ENCODE measurements at regions not wholly inside any gene's neighbourhood (a gene's known extent, or its start where the extent isn't known, plus 50 kb on each side); places are given as distances from the start of the nearest gene placed in this dataset.
"Not testable (repeated sequence)": the region's sequence is repeated elsewhere in the genome, so short reads cannot be mapped to it uniquely, and the experiment has no call there.

DNA sequence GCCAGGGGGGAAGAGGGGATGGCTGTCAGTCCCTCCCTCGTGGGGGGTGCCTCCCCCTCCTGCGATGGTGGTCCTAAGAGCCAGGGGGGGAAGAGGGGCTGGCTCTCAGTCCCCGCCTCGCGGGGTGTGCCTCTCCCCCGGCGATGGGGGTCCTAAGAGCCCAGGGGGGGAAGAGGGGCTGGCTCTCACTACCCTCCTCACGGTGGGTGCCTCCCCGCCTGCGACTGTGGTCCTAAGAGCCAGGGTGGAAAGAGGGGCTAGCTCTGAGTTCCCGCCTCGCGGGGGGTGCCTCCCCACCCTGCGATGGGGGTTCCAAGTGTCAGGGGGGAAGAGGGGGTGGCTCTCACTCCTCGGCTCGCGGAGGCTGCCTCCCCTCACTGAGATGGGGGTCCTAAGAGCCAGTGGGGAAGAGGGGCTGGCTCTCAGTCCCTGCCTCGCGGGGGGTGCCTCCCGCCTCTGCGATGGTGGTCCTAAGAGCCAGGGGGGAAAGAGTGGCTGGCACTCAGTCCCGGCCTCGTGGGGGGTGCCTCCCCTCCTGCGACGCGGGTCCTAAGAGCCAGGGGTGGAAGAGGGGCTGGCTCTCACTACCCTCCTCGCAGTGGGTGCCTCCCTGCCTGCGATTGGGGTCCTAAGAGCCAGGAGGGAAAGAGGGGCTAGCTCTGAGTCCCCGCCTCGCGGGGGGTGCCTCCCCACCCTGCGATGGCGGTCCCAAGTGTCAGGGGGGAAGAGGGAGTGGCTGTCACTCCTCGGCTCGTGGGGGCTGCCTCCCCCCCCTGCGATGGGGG is 2325.6 kb upstream of the PCDH20 start:
- no peak for DNase-seq (ENCODE audit: low read depth)
- TF ChIP-seq, protein P1, sequence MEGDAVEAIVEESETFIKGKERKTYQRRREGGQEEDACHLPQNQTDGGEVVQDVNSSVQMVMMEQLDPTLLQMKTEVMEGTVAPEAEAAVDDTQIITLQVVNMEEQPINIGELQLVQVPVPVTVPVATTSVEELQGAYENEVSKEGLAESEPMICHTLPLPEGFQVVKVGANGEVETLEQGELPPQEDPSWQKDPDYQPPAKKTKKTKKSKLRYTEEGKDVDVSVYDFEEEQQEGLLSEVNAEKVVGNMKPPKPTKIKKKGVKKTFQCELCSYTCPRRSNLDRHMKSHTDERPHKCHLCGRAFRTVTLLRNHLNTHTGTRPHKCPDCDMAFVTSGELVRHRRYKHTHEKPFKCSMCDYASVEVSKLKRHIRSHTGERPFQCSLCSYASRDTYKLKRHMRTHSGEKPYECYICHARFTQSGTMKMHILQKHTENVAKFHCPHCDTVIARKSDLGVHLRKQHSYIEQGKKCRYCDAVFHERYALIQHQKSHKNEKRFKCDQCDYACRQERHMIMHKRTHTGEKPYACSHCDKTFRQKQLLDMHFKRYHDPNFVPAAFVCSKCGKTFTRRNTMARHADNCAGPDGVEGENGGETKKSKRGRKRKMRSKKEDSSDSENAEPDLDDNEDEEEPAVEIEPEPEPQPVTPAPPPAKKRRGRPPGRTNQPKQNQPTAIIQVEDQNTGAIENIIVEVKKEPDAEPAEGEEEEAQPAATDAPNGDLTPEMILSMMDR (IDR thresholded peaks at IDR 0.05; ENCODE audit: insufficient read depth, low read depth, low read length, missing control alignments), result no peak
- H3K4me3 ChIP-seq (ENCODE audit: low read length), result no peak overlapping the region

DNA sequence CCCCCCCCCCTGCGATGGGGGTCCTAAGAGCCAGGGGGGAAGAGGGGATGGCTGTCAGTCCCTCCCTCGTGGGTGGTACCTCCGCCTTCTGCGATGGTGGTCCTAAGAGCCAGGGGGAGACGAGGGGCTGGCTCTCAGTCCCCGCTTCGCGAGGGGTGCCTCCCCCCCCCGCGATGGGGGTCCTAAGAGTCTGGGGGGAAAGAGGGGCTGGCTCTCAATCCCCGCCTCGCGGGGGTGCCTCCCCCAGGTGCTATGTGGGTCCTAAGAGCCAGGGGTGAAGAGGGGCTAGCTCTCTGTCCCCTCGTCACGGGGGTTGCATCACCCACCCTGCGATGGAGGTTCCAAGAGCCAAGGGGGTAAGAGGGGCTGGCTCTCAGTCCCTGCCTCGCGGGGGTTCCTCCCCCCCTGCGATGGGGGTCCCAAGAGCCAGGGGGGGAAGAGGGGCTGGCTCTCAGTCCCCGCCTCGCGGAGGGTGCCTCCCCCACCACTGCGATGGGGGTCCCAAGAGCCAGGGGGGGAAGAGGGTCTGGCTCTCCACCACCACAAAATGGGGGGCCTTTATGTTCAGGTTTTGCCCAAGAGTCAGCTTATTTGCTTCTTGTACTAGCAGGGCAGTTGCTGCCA is 2323.6 kb upstream of the PCDH20 start:
- H3K4me3 ChIP-seq (ENCODE audit: low read length); DNase-seq (ENCODE audit: low read depth): not testable (repeated sequence)

DNA sequence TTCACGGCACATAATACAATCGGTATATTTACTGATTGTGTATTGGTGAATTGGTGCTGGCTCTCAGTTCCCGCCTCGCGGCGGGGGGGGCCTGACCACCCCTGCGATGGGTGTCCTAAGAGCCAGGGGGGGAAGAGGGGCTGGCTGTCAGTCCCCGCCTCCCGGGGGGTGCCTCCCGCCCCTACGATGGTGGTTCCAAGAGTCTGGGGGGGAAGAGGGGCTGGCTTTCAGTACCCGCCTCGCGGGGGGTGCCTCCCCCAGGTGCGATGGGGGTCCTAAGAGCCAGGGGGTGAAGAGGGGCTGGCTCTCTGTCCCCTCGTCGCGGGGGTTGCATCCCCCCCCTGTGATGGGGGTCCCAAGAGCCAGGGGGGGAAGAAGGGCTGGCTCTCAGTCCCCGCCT is 2321.8 kb upstream of the PCDH20 start:
- H3K4me3 ChIP-seq (ENCODE audit: low read length), result no peak overlapping the region
- TF ChIP-seq, protein P1 (IDR thresholded peaks at IDR 0.05; ENCODE audit: insufficient read depth, low read depth, low read length, missing control alignments), result no peak
- no peak for DNase-seq (ENCODE audit: low read depth)

DNA sequence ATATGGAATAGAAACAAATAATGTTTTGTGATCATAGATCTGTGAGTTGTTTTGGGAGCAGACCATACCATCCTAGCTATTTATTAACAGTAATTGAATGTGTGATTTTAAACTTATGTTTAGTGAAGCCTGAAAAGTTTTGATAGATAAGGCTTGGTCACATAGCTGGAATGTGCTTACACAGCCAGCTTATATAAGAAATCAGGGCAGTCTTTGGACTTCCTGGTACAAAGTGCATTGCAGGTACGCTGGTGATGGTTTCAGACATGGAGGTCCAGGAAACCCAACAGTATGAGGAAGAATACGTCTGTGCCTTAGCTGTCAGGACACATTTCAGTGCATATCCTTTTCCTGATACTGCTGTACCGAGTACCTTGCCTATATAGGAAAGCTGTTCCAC is 2316.2 kb upstream of the PCDH20 start:
- no peak for DNase-seq (ENCODE audit: low read depth)
- TF ChIP-seq, protein P1 (IDR thresholded peaks at IDR 0.05; ENCODE audit: insufficient read depth, low read depth, low read length, missing control alignments), result no peak
- no peak overlapping the region for H3K4me3 ChIP-seq (ENCODE audit: low read length)

DNA sequence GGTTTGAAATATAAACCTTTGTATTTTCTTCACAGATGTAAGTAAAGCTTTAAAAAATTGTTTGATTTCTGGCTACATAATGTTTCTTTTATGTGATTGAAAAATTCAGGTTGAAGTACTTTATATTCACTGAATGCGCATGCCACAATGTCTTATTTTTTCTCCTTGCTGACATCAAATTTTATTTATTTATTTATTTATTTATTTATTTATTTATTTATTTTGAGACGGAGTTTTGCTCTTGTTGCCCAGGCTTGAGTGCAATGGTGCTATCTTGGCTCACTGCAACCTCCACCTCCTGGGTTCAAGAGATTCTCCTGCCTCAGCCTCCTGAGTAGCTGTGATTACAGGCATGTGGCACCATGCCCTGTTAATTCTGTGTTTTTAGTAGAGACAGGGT is 2296.5 kb upstream of the PCDH20 start:
- H3K4me3 ChIP-seq (ENCODE audit: low read length); DNase-seq (ENCODE audit: low read depth): not testable (repeated sequence)

DNA sequence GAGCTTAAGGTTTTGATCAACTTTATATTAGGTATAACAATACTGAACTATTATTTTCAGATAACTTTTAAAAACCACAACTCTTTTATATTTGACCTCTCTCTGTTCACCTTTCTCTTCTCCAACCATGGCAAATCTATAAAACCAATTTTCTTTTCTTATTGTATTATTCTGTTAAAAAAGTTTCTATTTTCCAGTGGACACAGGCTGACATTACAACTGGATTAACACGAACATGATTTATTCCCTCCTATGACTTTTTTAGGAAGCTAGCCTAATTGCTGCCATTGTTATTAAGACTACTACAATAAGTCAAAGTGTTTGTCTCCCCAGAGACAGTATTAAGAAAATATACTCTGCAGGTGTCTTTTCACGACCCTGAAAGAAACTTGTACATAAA is 2291.1 kb upstream of the PCDH20 start:
- no peak for DNase-seq (ENCODE audit: low read depth)
- TF ChIP-seq, protein P1 (IDR thresholded peaks at IDR 0.05; ENCODE audit: insufficient read depth, low read depth, low read length, missing control alignments), result no peak
- no peak overlapping the region for H3K4me3 ChIP-seq (ENCODE audit: low read length)

DNA sequence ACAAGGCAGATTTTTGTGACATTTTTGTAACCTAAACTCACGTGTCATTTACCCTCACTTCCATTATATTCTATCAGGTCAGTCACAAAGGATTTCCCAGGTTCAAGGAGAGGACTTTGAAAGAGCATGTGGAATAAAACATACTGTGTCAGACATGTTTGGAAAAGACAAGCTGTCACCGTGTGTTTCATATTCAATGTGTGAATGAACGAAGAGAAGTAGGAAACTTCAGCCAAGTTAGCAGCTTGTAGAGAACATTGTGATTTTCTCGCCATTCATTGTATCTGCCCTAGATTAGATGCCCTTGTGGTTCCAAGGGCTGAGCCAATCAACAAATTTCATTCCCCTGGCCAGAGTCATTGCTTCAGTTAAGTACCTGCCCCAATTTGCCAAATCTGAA is 2288.9 kb upstream of the PCDH20 start:
- TF ChIP-seq, protein P1 (IDR thresholded peaks at IDR 0.05; ENCODE audit: insufficient read depth, low read depth, low read length, missing control alignments), result no peak
- no peak overlapping the region for H3K4me3 ChIP-seq (ENCODE audit: low read length)
- no peak for DNase-seq (ENCODE audit: low read depth)

DNA sequence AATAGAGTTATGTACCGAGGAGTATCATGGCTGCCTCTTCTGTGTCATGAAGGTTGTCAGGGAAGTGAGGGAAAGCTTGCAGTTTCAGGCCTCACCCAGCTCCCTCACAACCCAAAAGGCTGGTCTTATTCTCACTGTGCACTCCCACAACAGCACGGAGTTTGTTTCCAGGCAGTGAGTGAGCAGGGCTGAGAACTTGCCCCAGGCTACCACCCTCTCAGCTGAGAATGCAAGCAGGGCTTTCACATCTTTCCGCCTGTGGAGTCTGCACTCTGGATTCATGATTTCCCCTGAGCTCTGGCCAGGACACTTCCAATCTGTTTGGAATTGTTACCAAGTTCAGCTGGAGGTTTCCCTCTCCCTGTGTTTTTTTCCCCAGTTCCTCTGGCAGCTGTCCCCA is 2284.7 kb upstream of the PCDH20 start:
- H3K4me3 ChIP-seq (ENCODE audit: low read length), result no peak overlapping the region
- TF ChIP-seq, protein P1 (IDR thresholded peaks at IDR 0.05; ENCODE audit: insufficient read depth, low read depth, low read length, missing control alignments), result no peak

More for the DNA sequence above, 2284.7 kb upstream of the PCDH20 start:
- DNase-seq (ENCODE audit: low read depth), result no peak

All from epithelial cell of esophagus (primary cell).